ENCODE measurements at regions not wholly inside any gene's neighbourhood (a gene's known extent, or its start where the extent isn't known, plus 50 kb on each side); places are given as distances from the start of the nearest gene placed in this dataset.

GRCh38 chr4:35102066-35102465, 1142.2 kb downstream of the ARAP2 start:
- DNase-seq: no peak

DNA sequence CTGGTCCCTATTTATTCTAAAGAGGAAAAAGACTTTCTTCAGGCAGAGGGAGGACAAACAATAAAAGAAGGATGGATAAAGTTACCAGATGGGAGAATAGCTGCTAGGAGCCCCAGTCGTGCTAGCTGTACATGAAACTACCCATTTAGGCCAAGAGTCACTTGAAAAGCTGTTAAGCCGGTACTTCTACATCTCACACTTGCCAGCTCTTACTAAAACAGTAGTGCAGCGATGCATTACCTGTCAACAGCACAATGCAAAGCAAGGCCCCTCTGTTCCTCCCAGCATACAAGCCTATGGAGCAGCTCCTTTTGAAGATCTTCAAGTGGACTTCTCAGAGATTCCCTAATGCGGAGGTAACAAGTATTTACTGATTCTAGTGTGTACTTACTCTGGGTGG, 1138.8 kb downstream of the ARAP2 start:
- DNase-seq: no peak

- DNase-seq: no peak
These were observed 1138.1 kb downstream of the ARAP2 start for GRCh38 chr4:35106091-35106734.

- no peak for DNase-seq
These were observed 1120.2 kb downstream of the ARAP2 start for GRCh38 chr4:35124106-35124505.

- DNase-seq: no peak
These were observed 1118.2 kb downstream of the ARAP2 start for GRCh38 chr4:35125995-35126712.

- DNase-seq: no peak
These were observed 1105.9 kb downstream of the ARAP2 start for GRCh38 chr4:35138449-35138848.

DNA sequence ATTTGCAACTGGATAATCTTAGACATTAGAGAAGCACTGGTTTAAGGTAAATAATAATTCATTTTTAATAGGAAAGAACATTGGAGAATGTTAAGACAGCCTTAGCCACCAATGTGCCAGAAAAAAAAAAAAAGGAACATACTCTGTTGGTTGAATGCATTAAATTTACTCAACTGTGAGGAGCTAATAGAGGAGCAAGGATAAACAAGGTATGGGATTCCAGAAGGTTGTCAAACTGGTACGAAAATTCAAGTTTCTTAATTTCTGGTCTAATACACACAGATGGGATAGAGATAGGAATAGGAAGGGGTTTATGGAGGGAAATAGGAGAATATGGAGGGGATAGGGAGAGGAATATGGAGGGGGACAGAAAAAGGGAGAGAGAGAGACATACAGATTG, 1096.6 kb downstream of the ARAP2 start:
- no peak for DNase-seq

DNA sequence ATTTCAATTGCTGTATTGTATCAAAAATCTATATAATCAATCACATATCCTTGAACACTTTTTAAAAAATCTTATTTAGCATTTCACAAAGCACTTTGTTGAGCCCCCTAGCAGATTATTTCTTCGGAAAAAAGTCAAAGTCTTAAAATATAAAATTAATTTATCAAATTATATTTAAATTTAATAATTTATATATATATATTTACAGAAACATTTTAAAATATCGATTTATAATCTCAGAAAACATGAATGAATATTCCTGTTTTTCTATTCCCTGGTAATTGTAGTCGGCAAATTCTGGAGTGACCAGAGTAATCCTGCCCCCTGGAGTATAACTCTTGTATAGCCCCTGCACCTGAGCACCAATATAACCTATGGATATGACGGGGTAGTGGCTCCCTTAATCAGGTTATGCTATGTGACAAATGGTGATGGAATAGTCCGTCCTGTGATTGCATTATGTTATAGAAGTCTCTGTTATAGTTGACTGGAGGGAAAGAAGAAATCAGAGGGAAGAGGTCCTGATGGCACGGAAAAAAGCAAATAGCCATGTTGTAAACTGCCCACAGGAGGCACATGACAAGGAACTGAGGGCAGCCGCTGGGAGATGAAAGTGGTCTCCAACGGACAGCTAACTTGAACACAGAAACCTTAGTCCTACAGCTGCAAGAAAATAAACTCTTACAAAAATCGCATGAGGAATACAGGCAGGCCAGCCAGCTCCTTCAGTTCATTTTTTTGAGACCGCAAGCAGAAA, 1092.3 kb downstream of the ARAP2 start:
- DNase-seq: no peak

GRCh38 chr4:35163168-35163567, 1081.1 kb downstream of the ARAP2 start:
- DNase-seq: no peak

DNA sequence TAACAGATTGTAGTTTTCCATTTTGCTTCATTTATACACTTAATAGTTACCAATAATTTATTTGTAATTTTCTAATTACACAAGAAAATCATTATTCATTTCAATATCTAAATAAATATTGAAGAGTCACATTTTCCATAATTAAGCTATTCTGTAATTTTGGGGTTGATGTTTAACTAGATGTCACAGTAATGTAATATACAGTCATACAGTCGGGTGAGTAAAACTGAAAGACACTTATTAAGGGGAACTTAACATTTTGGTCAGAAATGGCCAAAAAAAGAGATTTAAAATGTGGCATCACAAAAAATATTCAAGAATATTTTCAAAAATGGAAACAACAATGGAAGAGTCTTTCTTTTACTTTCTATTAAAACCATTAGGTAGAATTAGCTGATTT, 1080.3 kb downstream of the ARAP2 start:
- no peak for DNase-seq

DNA sequence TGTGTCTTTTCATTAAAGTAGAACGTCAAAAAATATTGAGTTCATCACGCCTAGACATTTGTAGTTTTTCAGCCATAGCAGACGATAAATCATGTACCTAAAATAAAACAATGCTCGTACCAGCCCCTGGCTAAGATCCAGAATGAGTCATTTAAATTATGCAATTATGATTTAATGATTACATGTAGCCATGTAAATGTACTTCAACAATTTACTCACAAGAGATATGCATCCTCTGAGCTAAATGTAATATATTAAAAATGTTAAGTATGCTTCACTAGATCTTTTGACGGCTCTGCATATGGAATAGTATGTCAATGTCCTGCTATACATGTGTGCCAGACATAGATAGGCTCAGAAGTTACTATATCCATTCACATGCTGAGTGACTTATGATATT, 1077.8 kb downstream of the ARAP2 start:
- no peak for DNase-seq

GRCh38 chr4:35167385-35167784, 1076.9 kb downstream of the ARAP2 start:
- no peak for DNase-seq

- DNase-seq: no peak
These were observed 1068.8 kb downstream of the ARAP2 start for GRCh38 chr4:35175487-35175886.

- no peak for DNase-seq
These were observed 1068.4 kb downstream of the ARAP2 start for GRCh38 chr4:35175894-35176293.

GRCh38 chr4:35182451-35182850, 1061.9 kb downstream of the ARAP2 start:
- DNase-seq: no peak

GRCh38 chr4:35189988-35190613, 1054.2 kb downstream of the ARAP2 start:
- no peak for DNase-seq

GRCh38 chr4:35201403-35201802, 1042.9 kb downstream of the ARAP2 start:
- DNase-seq: no peak

DNA sequence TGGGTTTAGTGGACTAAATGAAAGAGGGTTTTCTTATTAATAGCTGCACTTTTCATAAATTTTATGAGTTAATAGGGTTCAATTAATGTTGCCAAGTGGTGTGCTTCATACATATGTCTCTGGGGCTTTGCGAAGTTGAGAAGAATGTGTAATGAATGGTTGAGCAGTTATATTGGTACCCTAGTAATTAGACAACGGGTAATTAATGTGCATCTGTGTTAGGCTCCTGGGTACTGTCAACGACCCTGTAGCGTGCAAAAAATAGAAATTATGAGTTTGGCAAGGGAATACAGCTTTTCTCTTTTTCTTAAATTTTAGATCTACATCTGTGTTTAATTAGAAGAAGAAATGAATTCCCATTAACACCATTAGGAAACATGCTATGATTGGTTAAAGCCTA, 1027.7 kb downstream of the ARAP2 start:
- DNase-seq: no peak

DNA sequence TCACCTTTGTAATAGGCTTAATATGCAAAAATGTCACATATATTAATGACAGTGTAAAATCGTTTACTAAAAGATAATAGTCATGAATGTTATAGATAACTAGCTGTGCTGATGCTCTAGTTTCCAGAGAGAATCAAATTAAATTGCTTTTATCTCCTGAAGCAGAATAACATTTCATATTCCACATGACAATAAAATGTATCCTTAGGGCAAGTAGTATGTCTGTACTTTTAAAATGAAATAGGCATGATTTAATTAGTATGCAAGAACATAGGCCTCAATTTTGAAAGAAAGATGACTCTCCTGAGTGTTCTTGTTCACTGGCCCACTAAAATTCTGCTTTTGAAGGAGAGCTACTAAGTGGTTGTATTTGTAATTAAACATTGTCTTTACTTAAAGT, 1027.0 kb downstream of the ARAP2 start:
- DNase-seq: no peak

- no peak for DNase-seq
These were observed 1016.0 kb downstream of the ARAP2 start for GRCh38 chr4:35228313-35228712.

GRCh38 chr4:35229021-35229420, 1015.3 kb downstream of the ARAP2 start:
- DNase-seq: no peak

DNA sequence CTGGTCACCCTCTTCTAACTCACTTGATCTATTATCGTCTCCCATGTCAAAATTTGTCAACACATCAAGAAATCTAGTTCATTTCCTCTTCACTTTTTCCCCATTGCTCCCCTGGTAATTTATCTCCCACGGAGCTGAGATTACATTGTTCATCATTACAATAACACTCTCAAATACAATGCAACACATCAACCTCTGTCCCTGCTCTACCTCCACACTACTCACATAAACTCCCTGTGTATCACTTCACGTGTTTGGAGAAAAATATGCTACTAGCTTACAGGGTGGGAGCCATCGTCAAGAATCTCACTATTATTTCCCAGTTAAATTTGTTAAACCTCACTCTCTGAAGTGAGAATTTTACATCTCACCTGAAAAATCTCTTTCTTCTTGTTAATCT, 1006.4 kb downstream of the ARAP2 start:
- no peak for DNase-seq

- no peak for DNase-seq
These were observed 1005.5 kb downstream of the ARAP2 start for GRCh38 chr4:35238793-35239192.

DNA sequence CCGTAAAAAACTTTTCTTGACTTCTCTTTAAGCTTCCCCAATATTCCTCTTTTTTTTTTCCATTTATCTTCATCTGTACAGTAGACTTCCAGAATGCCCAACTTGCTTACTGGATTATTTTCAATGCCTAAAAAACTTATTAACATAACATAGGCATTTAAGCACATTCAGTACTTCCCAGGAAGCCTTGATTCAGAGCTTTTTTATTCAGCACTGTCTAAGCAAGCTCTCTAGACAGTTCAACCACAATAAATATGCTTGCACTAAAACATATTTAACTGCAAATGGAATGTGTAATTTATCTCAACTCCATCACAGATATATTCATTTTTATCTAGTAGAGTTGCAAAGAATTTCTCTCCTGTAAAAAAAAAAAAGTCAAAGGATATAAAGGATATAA, 997.8 kb downstream of the ARAP2 start:
- DNase-seq: no peak

All from suppressor macrophage treated with lipopolysaccharide for 1 hour (primary cell).